ENCODE measurements at regions not wholly inside any gene's neighbourhood (a gene's known extent, or its start where the extent isn't known, plus 50 kb on each side); places are given as distances from the start of the nearest gene placed in this dataset.

DNA sequence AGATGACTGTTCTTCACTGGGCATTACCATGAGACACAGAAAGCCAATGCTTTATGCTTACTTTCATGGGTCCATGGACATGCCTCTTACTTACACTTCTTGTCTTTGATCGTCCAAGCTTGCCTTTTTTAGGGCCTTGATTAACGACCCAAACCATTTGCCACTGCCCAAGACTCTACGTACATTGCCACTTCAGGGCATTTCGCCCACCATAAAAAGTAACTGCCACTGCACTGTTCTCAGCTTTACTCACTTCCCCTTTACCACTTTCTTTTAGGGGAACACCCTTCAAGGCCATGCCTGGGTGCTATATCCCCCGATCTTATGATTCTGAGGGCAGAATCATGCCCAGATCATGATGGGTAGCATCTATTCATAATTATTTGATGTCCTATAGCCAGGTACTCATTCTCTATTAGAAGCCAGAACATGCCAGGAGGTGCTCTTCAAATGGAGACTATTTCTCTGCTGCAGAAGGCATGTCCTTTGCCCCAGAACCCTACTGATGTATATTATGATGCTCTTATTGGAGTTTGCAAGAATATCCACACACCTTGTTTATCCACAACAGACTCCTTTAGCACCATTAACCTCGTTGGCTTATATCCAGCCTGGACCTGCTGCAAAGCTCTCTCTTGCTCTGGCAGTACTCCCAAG lies 64.1 kb upstream of the RAD23B start:
- Histone ChIP-seq H3K9me3 (replicated peaks; ENCODE audit: insufficient read depth, low read length) (no peaks in the 10 kb centered on the region), H3K9ac (ENCODE audit: low read length) (no peak overlapping the region), H3K79me2 (ENCODE audit: low read length) (no peaks in the 10 kb centered on the region), H2AFZ (ENCODE audit: low read length) (no peak overlapping the region), H3K4me1 (ENCODE audit: low read length) (no peaks in the 10 kb centered on the region), H4K20me1 (ENCODE audit: insufficient read depth, low read length) (no peaks in the 10 kb centered on the region), H3K27me3 (replicated peaks; ENCODE audit: insufficient read depth, low read length) (no peaks in the 10 kb centered on the region), H3K9me2 (replicated peaks; ENCODE audit: insufficient read depth, low read length) (no peaks in the 10 kb centered on the region), H3K4me3 (ENCODE audit: low read length) (no peak overlapping the region), H3K36me3 (replicated peaks; ENCODE audit: insufficient read depth, low read length) (no peaks in the 10 kb centered on the region), H3K4me2 (ENCODE audit: low read depth, low read length) (no peak overlapping the region), H3F3A (ENCODE audit: insufficient read depth, low read length) (no peaks in the 10 kb centered on the region), H3K27ac (ENCODE audit: low read length) (no peak overlapping the region)
- no peak for DNase-seq
- TF ChIP-seq EZH2phosphoT487 (IDR thresholded peaks at IDR 0.05; ENCODE audit: low read length): no peak
- no peak for TF ChIP-seq EZH2 (optimal IDR thresholded peaks at IDR 0.05; ENCODE audit: low read depth, low read length)
- TF ChIP-seq, protein P1, sequence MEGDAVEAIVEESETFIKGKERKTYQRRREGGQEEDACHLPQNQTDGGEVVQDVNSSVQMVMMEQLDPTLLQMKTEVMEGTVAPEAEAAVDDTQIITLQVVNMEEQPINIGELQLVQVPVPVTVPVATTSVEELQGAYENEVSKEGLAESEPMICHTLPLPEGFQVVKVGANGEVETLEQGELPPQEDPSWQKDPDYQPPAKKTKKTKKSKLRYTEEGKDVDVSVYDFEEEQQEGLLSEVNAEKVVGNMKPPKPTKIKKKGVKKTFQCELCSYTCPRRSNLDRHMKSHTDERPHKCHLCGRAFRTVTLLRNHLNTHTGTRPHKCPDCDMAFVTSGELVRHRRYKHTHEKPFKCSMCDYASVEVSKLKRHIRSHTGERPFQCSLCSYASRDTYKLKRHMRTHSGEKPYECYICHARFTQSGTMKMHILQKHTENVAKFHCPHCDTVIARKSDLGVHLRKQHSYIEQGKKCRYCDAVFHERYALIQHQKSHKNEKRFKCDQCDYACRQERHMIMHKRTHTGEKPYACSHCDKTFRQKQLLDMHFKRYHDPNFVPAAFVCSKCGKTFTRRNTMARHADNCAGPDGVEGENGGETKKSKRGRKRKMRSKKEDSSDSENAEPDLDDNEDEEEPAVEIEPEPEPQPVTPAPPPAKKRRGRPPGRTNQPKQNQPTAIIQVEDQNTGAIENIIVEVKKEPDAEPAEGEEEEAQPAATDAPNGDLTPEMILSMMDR (IDR thresholded peaks at IDR 0.05; ENCODE audit: low read length): no peak

- H3K4me3 ChIP-seq (ENCODE audit: low read length): no peak overlapping the region
- no peaks in the 10 kb centered on the region for H3K79me2 ChIP-seq (ENCODE audit: low read length)
These were observed 63.5 kb upstream of the RAD23B start for GRCh38 chr9:107219486-107220077.

DNA sequence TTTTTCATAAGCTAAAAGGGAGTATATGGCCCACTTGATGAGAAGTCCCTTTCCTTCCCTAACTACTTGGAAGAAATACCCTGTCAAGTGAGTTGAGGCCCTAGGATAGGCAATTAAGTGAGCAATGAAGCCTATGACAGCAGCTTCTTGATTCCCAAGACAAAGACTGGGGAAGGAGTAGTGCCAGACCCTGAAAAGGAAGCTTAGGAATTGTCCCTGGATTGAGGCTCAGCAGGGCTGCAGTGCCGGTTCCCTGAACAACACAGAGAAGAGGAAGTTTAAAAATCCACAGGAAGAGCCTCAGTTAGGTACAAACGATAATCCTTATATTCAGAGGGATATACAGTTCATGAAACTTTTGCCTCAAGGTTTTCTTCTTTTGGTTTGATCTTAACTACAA lies 61.8 kb upstream of the RAD23B start:
- Histone ChIP-seq H3K79me2 (ENCODE audit: low read length) (no peaks in the 10 kb centered on the region), H2AFZ (ENCODE audit: low read length) (no peak overlapping the region), H3K9me2 (replicated peaks; ENCODE audit: insufficient read depth, low read length) (no peaks in the 10 kb centered on the region), H3K4me1 (ENCODE audit: low read length) (no peaks in the 10 kb centered on the region), H3F3A (ENCODE audit: insufficient read depth, low read length) (no peaks in the 10 kb centered on the region), H3K9me3 (replicated peaks; ENCODE audit: insufficient read depth, low read length) (no peaks in the 10 kb centered on the region), H3K4me3 (ENCODE audit: low read length) (no peak overlapping the region), H4K20me1 (ENCODE audit: insufficient read depth, low read length) (no peaks in the 10 kb centered on the region), H3K4me2 (ENCODE audit: low read depth, low read length) (no peak overlapping the region), H3K9ac (ENCODE audit: low read length) (no peak overlapping the region), H3K27ac (ENCODE audit: low read length) (no peak overlapping the region), H3K36me3 (replicated peaks; ENCODE audit: insufficient read depth, low read length) (no peaks in the 10 kb centered on the region), H3K27me3 (replicated peaks; ENCODE audit: insufficient read depth, low read length) (no peaks in the 10 kb centered on the region)
- TF ChIP-seq EZH2 (optimal IDR thresholded peaks at IDR 0.05; ENCODE audit: low read depth, low read length) (no peak), EZH2phosphoT487 (IDR thresholded peaks at IDR 0.05; ENCODE audit: low read length) (no peak)
- TF ChIP-seq, protein P1 (IDR thresholded peaks at IDR 0.05; ENCODE audit: low read length): no peak
- DNase-seq: no peak

More at GRCh38 chr9:107219486-107220077, 63.5 kb upstream of the RAD23B start:
- H3K36me3 ChIP-seq (replicated peaks; ENCODE audit: insufficient read depth, low read length): no peaks in the 10 kb centered on the region
- H3K9me3 ChIP-seq (replicated peaks; ENCODE audit: insufficient read depth, low read length): no peaks in the 10 kb centered on the region
- no peak overlapping the region for H3K9ac ChIP-seq (ENCODE audit: low read length)
- no peak overlapping the region for H2AFZ ChIP-seq (ENCODE audit: low read length)
- no peak overlapping the region for H3K4me2 ChIP-seq (ENCODE audit: low read depth, low read length)
- DNase-seq: no peak
- no peaks in the 10 kb centered on the region for H3K4me1 ChIP-seq (ENCODE audit: low read length)
- H3K9me2 ChIP-seq (replicated peaks; ENCODE audit: insufficient read depth, low read length): no peaks in the 10 kb centered on the region
- no peaks in the 10 kb centered on the region for H4K20me1 ChIP-seq (ENCODE audit: insufficient read depth, low read length)
- H3K27ac ChIP-seq (ENCODE audit: low read length): no peak overlapping the region
- no peaks in the 10 kb centered on the region for H3K27me3 ChIP-seq (replicated peaks; ENCODE audit: insufficient read depth, low read length)
- no peak for TF ChIP-seq EZH2 (optimal IDR thresholded peaks at IDR 0.05; ENCODE audit: low read depth, low read length)
- TF ChIP-seq, protein P1 (IDR thresholded peaks at IDR 0.05; ENCODE audit: low read length): no peak
- no peak for TF ChIP-seq EZH2phosphoT487 (IDR thresholded peaks at IDR 0.05; ENCODE audit: low read length)
- H3F3A ChIP-seq (ENCODE audit: insufficient read depth, low read length): no peaks in the 10 kb centered on the region

All from MM.1S (cell line).